HG03432 (cell line): ENCODE measurements at regions not wholly inside any gene's neighbourhood (a gene's known extent, or its start where the extent isn't known, plus 50 kb on each side); places are given as distances from the start of the nearest gene placed in this dataset.
"Not testable (repeated sequence)": the region's sequence is repeated elsewhere in the genome, so short reads cannot be mapped to it uniquely, and the experiment has no call there.

ENCODE experiments used
- ATAC-seq: cut with Tn5 transposase; IDR thresholded peaks from one replicate; pipeline ENCODE4 v1.9.1; 2021; ENCODE audit warnings: mild to moderate bottlenecking, moderate library complexity; ENCODE audit not compliant: unreplicated experiment

GRCh38 chr6:55052846-55053245 lies 121.5 kb upstream of the HCRTR2 start:
- no peak for ATAC-seq

GRCh38 chr6:55058682-55059081 lies 115.6 kb upstream of the HCRTR2 start:
- no peak for ATAC-seq

DNA sequence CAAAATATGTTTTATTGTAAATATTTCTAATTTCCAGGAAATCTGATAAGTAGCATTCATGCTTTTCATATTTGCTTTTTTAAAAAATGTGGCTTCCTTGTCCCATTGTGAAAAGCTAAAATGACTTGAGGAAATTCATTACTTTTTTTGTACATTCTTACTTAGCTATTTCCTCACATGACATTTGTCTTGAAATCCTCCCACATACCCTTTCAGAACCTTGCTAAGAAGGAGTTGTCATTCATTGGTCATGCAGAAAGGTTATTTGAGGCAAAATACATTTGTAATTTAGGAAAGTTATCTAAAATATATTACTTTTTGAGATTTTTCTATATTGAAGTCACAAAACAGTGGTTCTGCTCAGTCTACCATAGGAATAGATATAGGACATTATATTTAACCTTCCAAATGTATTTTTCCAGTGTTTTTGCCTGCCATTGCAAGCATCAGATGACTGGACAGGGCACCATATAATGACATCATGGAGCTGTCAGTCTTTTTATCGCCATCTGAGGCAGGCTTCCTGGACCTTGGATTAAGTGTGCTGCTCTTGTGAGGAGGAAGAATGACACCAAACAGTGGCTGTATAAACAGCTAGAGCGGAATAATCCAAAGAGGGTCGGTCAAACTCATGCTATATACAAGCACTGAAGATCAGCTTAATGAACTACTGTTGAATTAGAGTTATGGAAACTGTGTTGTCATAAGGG lies 109.4 kb upstream of the HCRTR2 start:
- no peak for ATAC-seq

- ATAC-seq, result peak; percentile 48
Observed at GRCh38 chr6:55069132-55069781, 105.1 kb upstream of the HCRTR2 start.

GRCh38 chr6:55082021-55082420 lies 92.3 kb upstream of the HCRTR2 start:
- no peak for ATAC-seq

GRCh38 chr6:55088011-55088410 lies 86.3 kb upstream of the HCRTR2 start:
- not testable (repeated sequence) for ATAC-seq

GRCh38 chr6:55088902-55089301 lies 85.4 kb upstream of the HCRTR2 start:
- ATAC-seq, result no peak

GRCh38 chr6:55089325-55089724 lies 85.0 kb upstream of the HCRTR2 start:
- ATAC-seq, result no peak

DNA sequence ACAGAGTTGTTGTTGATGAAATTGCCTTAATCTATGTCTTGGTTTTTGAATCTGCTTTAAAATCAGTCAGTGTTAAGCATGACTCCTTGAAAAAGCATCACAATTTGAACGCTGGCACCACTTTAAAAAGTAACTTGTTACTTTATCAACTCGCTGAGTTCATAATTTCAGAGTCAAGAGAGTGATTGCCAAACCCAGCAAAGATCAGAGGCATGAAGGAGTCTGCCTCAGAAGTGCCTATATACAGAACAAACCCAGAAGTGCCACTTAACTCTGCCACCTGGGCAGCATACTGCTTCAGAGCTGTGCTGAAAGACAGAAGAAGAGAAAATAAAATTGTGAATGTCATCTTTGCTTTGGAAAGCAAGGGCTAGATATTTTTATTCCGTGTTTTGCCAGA lies 73.6 kb upstream of the HCRTR2 start:
- ATAC-seq, result no peak

DNA sequence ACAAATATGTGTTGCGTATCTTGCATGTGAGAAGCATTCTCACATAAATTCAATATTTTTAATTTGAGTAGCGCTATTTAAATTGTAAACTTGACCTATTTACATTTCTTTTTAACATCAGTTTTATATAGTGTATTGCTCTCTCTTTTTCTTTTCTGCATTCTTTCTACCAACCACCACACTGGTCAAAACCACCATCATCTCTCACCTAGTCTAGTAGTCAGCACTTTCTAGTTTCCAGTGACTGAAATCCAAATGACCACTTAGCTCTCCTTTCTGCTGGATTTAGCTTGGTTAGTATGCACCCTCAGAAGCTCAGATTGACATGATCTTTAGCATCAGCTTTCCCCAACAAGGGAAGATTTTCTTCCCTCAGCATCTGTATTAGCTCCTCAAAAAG lies 73.2 kb upstream of the HCRTR2 start:
- ATAC-seq, result no peak

DNA sequence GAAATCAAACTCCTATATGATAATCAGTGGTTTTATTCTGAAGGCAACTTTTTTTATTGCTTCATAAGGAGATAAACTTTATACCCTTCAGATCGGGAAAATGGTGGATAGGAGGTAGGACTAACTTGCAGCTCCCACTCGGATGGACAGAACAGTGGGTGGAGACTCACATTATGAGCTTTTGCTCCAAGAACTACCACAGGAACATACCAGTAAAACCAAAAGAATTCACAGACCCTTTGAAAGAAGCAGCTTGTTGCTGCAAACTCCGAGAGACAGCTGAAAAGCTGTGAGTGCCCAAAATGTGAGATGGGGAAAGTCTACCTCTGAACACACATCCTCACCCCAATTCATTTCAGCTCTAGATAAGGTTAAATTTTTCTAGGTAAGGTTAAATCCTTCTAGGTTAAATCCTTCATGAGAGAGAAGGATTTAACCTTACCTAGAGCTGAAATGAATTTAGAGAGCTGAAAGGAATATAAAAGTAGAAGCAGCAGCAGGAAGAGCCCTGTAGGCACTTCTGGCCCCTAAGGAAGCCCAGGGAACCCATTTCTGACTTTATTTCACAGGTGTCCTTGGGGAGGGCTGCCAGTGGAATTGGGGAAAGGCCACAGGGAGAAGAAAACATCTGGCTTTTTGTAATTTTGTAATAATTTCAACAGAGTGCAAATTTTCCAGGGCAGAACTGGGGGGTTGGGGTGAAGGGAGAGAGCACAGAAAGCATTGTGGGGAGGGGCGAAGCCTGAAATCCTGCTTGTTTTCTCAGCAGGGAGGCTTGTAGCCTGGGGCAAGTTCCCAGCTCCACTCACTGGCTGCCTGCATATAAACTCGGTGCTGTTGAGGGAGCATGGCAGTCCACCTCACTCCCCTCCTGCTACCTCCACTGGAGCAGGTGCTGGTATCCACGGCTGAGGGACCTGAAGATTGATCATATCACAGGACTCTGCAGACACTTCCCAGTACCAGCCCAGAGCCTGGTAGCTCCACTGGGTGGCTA lies 65.9 kb upstream of the HCRTR2 start:
- ATAC-seq, result no peak

DNA sequence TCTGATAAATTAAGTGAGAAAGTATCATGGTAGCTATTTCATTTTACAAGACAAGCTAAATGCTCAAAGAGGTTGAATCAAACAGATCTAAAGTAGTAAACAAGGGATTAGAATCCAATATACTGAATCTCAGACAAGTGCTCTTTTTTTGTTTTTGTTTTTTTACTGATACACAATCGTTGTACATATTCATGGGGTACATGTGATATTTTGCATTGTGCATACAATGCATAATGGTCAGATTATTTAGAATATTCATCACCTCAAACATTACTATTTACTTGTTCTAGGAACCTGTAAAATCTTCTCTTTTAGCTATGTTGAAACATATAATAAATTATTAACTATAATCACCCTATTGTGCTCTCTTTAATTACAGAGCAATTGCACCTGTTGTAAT lies 57.0 kb upstream of the HCRTR2 start:
- no peak for ATAC-seq

GRCh38 chr6:55124241-55124640 lies 50.1 kb upstream of the HCRTR2 start:
- ATAC-seq, result not testable (repeated sequence)
